Activated CD8-positive, alpha-beta memory T cell treated with anti-CD3 and anti-CD28 coated beads, Interleukin-2, amount 50 U/mL, for 48 hours (primary cell): ENCODE measurements at regions not wholly inside any gene's neighbourhood (a gene's known extent, or its start where the extent isn't known, plus 50 kb on each side); places are given as distances from the start of the nearest gene placed in this dataset.

Experiments used
- DNase-seq: peaks from one replicate; pipeline ENCODE4 v3.0.0-alpha.2; 2020

GRCh38 chr2:226364217-226364616 lies 435.4 kb downstream of the IRS1 start:
- no peak for DNase-seq

GRCh38 chr2:226362980-226363379 lies 436.6 kb downstream of the IRS1 start:
- DNase-seq, result no peak

- no peak for DNase-seq
Observed at GRCh38 chr2:226360658-226361057, 439.0 kb downstream of the IRS1 start.

GRCh38 chr2:226358688-226359087 lies 440.9 kb downstream of the IRS1 start:
- DNase-seq, result no peak

GRCh38 chr2:226357816-226358215 lies 441.8 kb downstream of the IRS1 start:
- DNase-seq, result no peak

- DNase-seq, result no peak
Observed at GRCh38 chr2:226355600-226355999, 444.0 kb downstream of the IRS1 start.

- no peak for DNase-seq
Observed at GRCh38 chr2:226354434-226354833, 445.2 kb downstream of the IRS1 start.

GRCh38 chr2:226352941-226353560 lies 446.6 kb downstream of the IRS1 start:
- no peak for DNase-seq

GRCh38 chr2:226351711-226352110 lies 447.9 kb downstream of the IRS1 start:
- DNase-seq, result no peak

GRCh38 chr2:226339616-226340015 lies 460.0 kb downstream of the IRS1 start:
- DNase-seq, result no peak

GRCh38 chr2:226338825-226339224 lies 460.8 kb downstream of the IRS1 start:
- no peak for DNase-seq

- no peak for DNase-seq
Observed at GRCh38 chr2:226337941-226338600, 461.5 kb downstream of the IRS1 start.

- DNase-seq, result no peak
Observed at GRCh38 chr2:226336283-226336682, 463.3 kb downstream of the IRS1 start.

GRCh38 chr2:226334981-226335720 lies 464.5 kb downstream of the IRS1 start:
- no peak for DNase-seq

GRCh38 chr2:226333388-226333787 lies 466.2 kb downstream of the IRS1 start:
- DNase-seq, result no peak

- no peak for DNase-seq
Observed at GRCh38 chr2:226330206-226330605, 469.4 kb downstream of the IRS1 start.

- DNase-seq, result no peak
Observed at GRCh38 chr2:226329180-226329579, 470.4 kb downstream of the IRS1 start.

- no peak for DNase-seq
Observed at GRCh38 chr2:226327830-226328229, 471.8 kb downstream of the IRS1 start.

- DNase-seq, result no peak
Observed at GRCh38 chr2:226325526-226325925, 474.1 kb downstream of the IRS1 start.

GRCh38 chr2:226320076-226320948 lies 479.3 kb downstream of the IRS1 start:
- no peak for DNase-seq

- no peak for DNase-seq
Observed at GRCh38 chr2:226317970-226318369, 481.6 kb downstream of the IRS1 start.

GRCh38 chr2:226313060-226313459 lies 486.6 kb downstream of the IRS1 start:
- DNase-seq, result no peak

- no peak for DNase-seq
Observed at GRCh38 chr2:226312155-226312554, 487.5 kb downstream of the IRS1 start.
